ENCODE measurements at regions not wholly inside any gene's neighbourhood (a gene's known extent, or its start where the extent isn't known, plus 50 kb on each side); places are given as distances from the start of the nearest gene placed in this dataset.

GRCh38 chr3:153055779-153056178 is 106.2 kb upstream of the RAP2B start:
- TF ChIP-seq, protein P1, sequence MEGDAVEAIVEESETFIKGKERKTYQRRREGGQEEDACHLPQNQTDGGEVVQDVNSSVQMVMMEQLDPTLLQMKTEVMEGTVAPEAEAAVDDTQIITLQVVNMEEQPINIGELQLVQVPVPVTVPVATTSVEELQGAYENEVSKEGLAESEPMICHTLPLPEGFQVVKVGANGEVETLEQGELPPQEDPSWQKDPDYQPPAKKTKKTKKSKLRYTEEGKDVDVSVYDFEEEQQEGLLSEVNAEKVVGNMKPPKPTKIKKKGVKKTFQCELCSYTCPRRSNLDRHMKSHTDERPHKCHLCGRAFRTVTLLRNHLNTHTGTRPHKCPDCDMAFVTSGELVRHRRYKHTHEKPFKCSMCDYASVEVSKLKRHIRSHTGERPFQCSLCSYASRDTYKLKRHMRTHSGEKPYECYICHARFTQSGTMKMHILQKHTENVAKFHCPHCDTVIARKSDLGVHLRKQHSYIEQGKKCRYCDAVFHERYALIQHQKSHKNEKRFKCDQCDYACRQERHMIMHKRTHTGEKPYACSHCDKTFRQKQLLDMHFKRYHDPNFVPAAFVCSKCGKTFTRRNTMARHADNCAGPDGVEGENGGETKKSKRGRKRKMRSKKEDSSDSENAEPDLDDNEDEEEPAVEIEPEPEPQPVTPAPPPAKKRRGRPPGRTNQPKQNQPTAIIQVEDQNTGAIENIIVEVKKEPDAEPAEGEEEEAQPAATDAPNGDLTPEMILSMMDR (optimal IDR thresholded peaks at IDR 0.05 in 1 of 3, IDR thresholded peaks at IDR 0.05 in 1 of 3, conservative IDR thresholded peaks at IDR 0.05 in 1 of 3; ENCODE audit: extremely low read depth in 1 of 3, insufficient read depth in 2 of 3, low read length in 3 of 3): no peak
- TF ChIP-seq EZH2 (IDR thresholded peaks at IDR 0.05; ENCODE audit: low read length): no peak
